ENCODE measurements at regions not wholly inside any gene's neighbourhood (a gene's known extent, or its start where the extent isn't known, plus 50 kb on each side); places are given as distances from the start of the nearest gene placed in this dataset.

DNA sequence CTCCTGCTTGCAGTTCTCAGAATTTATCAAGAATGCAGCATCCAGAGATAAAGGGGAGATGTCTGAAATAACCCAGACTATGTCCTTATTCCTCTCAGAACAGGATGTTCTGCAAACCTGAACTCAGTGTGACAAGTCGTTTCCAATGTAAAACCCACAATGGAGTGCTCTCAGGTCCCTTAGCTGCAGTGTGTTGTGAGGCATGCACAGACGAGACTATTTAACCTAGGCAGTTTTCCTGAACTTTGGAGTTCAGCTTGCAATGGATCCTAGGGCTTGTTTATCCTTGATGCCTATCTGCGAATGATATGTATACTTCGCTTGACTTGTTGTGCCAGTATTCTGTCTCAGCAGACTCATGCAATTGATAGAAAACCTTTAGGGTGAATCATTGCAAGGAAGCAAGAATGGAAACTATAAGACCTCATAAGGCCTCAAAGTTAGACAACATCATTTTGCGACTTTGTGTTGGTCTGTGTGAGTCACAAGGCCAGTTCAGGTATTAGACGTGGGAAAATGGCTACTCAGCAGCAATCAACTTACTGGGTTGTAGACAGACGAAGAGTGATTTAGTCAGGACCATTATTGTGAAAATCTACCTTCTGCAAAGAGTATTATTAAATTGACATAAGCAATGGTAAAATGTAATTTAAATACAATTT lies 2439.9 kb upstream of the PCDH20 start:
- Histone ChIP-seq H3K27me3 (ENCODE audit: control insufficient read depth in 4 of 4, insufficient read depth in 4 of 4, low read length in 3 of 4) (no peaks in the 10 kb centered on the region), H3K4me1 (ENCODE audit: control insufficient read depth in 4 of 4, insufficient read depth in 4 of 4, low read length in 3 of 4) (no peaks in the 10 kb centered on the region), H3K36me3 (ENCODE audit: control insufficient read depth in 4 of 4, insufficient read depth in 3 of 4, low read depth in 1 of 4, low read length in 3 of 4) (no peaks in the 10 kb centered on the region), H3K9me3 (ENCODE audit: control insufficient read depth in 4 of 4, low read length in 3 of 4) (no peaks in the 10 kb centered on the region), H3K9ac (ENCODE audit: low read depth in 1 of 2, low read length in 2 of 2) (no peak overlapping the region), H3K27ac (ENCODE audit: low read depth in 1 of 2, low read length in 2 of 2) (no peak overlapping the region), H3K4me3 (ENCODE audit: low read depth in 1 of 3, low read length in 3 of 3) (no peak overlapping the region)
- 49% methylated on average over 7 of the region's 7 CpGs for WGBS
- TF ChIP-seq EGR1 (IDR thresholded peaks at IDR 0.05; ENCODE audit: low read depth in 2 of 2) (no peak), MAX (IDR thresholded peaks at IDR 0.05) (no peak), RAD21 (IDR thresholded peaks at IDR 0.05) (no peak), NR2F2 (IDR thresholded peaks at IDR 0.05) (no peak), CTCF (IDR thresholded peaks at IDR 0.05; ENCODE audit: low read depth, low read length, missing input control) (no peak), SP1 (IDR thresholded peaks at IDR 0.05) (no peak), HNF4G (IDR thresholded peaks at IDR 0.05) (no peak)
- no peak for DNase-seq (ENCODE audit: low spot score)

GRCh38 chr13:63853816-63854215 lies 2438.2 kb upstream of the PCDH20 start:
- H3K9ac ChIP-seq (ENCODE audit: low read depth in 1 of 2, low read length in 2 of 2), result no peak overlapping the region
- H3K4me3 ChIP-seq (ENCODE audit: low read depth in 1 of 3, low read length in 3 of 3), result no peak overlapping the region
- no peaks in the 10 kb centered on the region for H3K27me3 ChIP-seq (ENCODE audit: control insufficient read depth in 4 of 4, insufficient read depth in 4 of 4, low read length in 3 of 4)
- no peaks in the 10 kb centered on the region for H3K9me3 ChIP-seq (ENCODE audit: control insufficient read depth in 4 of 4, low read length in 3 of 4)
- no peaks in the 10 kb centered on the region for H3K36me3 ChIP-seq (ENCODE audit: control insufficient read depth in 4 of 4, insufficient read depth in 3 of 4, low read depth in 1 of 4, low read length in 3 of 4)
- no peak for DNase-seq (ENCODE audit: low spot score)
- TF ChIP-seq EGR1 (IDR thresholded peaks at IDR 0.05; ENCODE audit: low read depth in 2 of 2), result no peak
- no peak for TF ChIP-seq SP1 (IDR thresholded peaks at IDR 0.05)
- TF ChIP-seq CTCF (IDR thresholded peaks at IDR 0.05; ENCODE audit: low read depth, low read length, missing input control), result no peak
- no peak for TF ChIP-seq ZBTB33 (IDR thresholded peaks at IDR 0.05)
- TF ChIP-seq FOXA1 (IDR thresholded peaks at IDR 0.05), result no peak
- no peak for TF ChIP-seq ATF3 (IDR thresholded peaks at IDR 0.05)
- TF ChIP-seq RAD21 (IDR thresholded peaks at IDR 0.05), result no peak
- TF ChIP-seq FOXA2 (IDR thresholded peaks at IDR 0.05), result no peak
- TF ChIP-seq, protein P1, sequence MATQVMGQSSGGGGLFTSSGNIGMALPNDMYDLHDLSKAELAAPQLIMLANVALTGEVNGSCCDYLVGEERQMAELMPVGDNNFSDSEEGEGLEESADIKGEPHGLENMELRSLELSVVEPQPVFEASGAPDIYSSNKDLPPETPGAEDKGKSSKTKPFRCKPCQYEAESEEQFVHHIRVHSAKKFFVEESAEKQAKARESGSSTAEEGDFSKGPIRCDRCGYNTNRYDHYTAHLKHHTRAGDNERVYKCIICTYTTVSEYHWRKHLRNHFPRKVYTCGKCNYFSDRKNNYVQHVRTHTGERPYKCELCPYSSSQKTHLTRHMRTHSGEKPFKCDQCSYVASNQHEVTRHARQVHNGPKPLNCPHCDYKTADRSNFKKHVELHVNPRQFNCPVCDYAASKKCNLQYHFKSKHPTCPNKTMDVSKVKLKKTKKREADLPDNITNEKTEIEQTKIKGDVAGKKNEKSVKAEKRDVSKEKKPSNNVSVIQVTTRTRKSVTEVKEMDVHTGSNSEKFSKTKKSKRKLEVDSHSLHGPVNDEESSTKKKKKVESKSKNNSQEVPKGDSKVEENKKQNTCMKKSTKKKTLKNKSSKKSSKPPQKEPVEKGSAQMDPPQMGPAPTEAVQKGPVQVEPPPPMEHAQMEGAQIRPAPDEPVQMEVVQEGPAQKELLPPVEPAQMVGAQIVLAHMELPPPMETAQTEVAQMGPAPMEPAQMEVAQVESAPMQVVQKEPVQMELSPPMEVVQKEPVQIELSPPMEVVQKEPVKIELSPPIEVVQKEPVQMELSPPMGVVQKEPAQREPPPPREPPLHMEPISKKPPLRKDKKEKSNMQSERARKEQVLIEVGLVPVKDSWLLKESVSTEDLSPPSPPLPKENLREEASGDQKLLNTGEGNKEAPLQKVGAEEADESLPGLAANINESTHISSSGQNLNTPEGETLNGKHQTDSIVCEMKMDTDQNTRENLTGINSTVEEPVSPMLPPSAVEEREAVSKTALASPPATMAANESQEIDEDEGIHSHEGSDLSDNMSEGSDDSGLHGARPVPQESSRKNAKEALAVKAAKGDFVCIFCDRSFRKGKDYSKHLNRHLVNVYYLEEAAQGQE (IDR thresholded peaks at IDR 0.05), result no peak
- TF ChIP-seq RXRA (IDR thresholded peaks at IDR 0.05), result no peak
- TF ChIP-seq YY1 (IDR thresholded peaks at IDR 0.05), result no peak
- no peaks in the 10 kb centered on the region for H3K4me1 ChIP-seq (ENCODE audit: control insufficient read depth in 4 of 4, insufficient read depth in 4 of 4, low read length in 3 of 4)
- 84% methylated on average over 2 of the region's 2 CpGs for WGBS
- no peak overlapping the region for H3K27ac ChIP-seq (ENCODE audit: low read depth in 1 of 2, low read length in 2 of 2)

Data from liver (tissue), 8 donors.